ENCODE measurements at regions not wholly inside any gene's neighbourhood (a gene's known extent, or its start where the extent isn't known, plus 50 kb on each side); places are given as distances from the start of the nearest gene placed in this dataset.

DNA sequence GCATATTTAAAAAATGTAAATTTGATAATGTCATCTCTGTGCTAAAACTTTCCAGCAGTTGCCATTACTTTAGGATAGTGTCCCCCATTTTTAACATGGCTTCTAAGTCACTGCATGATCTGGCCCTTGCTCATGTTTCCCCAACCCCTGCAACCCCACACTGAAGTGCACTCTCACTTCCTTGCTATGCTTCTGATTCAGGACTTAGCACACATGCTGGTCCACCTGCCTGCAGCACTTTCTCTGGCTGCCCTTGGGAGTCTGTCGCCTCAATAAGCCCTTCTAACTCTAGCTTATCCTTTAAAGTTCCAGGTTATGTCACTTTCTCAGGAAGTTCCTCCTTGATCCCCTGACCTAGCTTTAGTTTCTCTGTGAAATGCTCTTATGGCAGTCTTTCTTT lies 241.0 kb downstream of the POSTN start:
- TF ChIP-seq, protein P1, sequence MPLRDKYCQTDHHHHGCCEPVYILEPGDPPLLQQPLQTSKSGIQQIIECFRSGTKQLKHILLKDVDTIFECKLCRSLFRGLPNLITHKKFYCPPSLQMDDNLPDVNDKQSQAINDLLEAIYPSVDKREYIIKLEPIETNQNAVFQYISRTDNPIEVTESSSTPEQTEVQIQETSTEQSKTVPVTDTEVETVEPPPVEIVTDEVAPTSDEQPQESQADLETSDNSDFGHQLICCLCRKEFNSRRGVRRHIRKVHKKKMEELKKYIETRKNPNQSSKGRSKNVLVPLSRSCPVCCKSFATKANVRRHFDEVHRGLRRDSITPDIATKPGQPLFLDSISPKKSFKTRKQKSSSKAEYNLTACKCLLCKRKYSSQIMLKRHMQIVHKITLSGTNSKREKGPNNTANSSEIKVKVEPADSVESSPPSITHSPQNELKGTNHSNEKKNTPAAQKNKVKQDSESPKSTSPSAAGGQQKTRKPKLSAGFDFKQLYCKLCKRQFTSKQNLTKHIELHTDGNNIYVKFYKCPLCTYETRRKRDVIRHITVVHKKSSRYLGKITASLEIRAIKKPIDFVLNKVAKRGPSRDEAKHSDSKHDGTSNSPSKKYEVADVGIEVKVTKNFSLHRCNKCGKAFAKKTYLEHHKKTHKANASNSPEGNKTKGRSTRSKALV (CRISPR knock-in tag; IDR thresholded peaks at IDR 0.05): no peak
- TF ChIP-seq CHD2 (IDR thresholded peaks at IDR 0.05; ENCODE audit: low read depth, low read length) (no peak), ZNF777 (CRISPR knock-in tag; IDR thresholded peaks at IDR 0.05) (no peak), ZBTB20 (CRISPR knock-in tag; IDR thresholded peaks at IDR 0.05; ENCODE audit: borderline replicate concordance, low read depth) (no peak), ZNF607 (CRISPR knock-in tag; IDR thresholded peaks at IDR 0.05; ENCODE audit: borderline replicate concordance) (no peak), DR1 (CRISPR knock-in tag; IDR thresholded peaks at IDR 0.05) (no peak)
- TF ChIP-seq, protein P2, sequence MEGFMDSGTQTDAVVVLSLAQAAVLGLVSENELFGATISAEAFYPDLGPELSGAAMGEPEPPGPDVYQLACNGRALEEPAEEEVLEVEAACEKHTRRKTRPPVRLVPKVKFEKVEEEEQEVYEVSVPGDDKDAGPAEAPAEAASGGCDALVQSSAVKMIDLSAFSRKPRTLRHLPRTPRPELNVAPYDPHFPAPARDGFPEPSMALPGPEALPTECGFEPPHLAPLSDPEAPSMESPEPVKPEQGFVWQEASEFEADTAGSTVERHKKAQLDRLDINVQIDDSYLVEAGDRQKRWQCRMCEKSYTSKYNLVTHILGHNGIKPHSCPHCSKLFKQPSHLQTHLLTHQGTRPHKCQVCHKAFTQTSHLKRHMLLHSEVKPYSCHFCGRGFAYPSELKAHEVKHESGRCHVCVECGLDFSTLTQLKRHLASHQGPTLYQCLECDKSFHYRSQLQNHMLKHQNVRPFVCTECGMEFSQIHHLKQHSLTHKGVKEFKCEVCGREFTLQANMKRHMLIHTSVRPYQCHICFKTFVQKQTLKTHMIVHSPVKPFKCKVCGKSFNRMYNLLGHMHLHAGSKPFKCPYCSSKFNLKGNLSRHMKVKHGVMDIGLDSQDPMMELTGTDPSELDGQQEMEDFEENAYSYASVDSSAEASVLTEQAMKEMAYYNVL (CRISPR knock-in tag; IDR thresholded peaks at IDR 0.05; ENCODE audit: borderline replicate concordance): no peak
- TF ChIP-seq, protein P3, sequence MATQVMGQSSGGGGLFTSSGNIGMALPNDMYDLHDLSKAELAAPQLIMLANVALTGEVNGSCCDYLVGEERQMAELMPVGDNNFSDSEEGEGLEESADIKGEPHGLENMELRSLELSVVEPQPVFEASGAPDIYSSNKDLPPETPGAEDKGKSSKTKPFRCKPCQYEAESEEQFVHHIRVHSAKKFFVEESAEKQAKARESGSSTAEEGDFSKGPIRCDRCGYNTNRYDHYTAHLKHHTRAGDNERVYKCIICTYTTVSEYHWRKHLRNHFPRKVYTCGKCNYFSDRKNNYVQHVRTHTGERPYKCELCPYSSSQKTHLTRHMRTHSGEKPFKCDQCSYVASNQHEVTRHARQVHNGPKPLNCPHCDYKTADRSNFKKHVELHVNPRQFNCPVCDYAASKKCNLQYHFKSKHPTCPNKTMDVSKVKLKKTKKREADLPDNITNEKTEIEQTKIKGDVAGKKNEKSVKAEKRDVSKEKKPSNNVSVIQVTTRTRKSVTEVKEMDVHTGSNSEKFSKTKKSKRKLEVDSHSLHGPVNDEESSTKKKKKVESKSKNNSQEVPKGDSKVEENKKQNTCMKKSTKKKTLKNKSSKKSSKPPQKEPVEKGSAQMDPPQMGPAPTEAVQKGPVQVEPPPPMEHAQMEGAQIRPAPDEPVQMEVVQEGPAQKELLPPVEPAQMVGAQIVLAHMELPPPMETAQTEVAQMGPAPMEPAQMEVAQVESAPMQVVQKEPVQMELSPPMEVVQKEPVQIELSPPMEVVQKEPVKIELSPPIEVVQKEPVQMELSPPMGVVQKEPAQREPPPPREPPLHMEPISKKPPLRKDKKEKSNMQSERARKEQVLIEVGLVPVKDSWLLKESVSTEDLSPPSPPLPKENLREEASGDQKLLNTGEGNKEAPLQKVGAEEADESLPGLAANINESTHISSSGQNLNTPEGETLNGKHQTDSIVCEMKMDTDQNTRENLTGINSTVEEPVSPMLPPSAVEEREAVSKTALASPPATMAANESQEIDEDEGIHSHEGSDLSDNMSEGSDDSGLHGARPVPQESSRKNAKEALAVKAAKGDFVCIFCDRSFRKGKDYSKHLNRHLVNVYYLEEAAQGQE (IDR thresholded peaks at IDR 0.05; ENCODE audit: borderline replicate concordance in 1 of 2, low read depth in 1 of 2, low read length in 2 of 2): no peak
- TF ChIP-seq, protein P4, sequence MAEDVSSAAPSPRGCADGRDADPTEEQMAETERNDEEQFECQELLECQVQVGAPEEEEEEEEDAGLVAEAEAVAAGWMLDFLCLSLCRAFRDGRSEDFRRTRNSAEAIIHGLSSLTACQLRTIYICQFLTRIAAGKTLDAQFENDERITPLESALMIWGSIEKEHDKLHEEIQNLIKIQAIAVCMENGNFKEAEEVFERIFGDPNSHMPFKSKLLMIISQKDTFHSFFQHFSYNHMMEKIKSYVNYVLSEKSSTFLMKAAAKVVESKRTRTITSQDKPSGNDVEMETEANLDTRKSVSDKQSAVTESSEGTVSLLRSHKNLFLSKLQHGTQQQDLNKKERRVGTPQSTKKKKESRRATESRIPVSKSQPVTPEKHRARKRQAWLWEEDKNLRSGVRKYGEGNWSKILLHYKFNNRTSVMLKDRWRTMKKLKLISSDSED (CRISPR knock-in tag; IDR thresholded peaks at IDR 0.05): no peak
- Histone ChIP-seq H3K4me2 (ENCODE audit: low read depth, low read length) (no peak overlapping the region), H3K36me3 (replicated peaks in 1 of 2; ENCODE audit: control insufficient read depth in 1 of 2, insufficient read depth in 2 of 2, low read length in 2 of 2) (no peaks in the 10 kb centered on the region), H3K79me2 (ENCODE audit: insufficient read depth, low read length) (no peaks in the 10 kb centered on the region), H3K9me3 (ENCODE audit: low read length) (no peaks in the 10 kb centered on the region), H3K4me3 (replicated peaks in 1 of 3; ENCODE audit: insufficient read depth in 1 of 3, low read depth in 2 of 3, low read length in 3 of 3) (no peak overlapping the region), H3K4me1 (ENCODE audit: insufficient read depth, low read length) (no peaks in the 10 kb centered on the region), H3K27me3 (ENCODE audit: control insufficient read depth in 1 of 2, insufficient read depth in 2 of 2, low read length in 2 of 2) (no peaks in the 10 kb centered on the region), H2AFZ (ENCODE audit: low read length) (no peak overlapping the region), H3K9ac (ENCODE audit: insufficient read depth, low read depth, low read length) (no peak overlapping the region), H3K27ac (ENCODE audit: extremely low read length, insufficient read depth, low read length) (no peak overlapping the region), H4K20me1 (ENCODE audit: insufficient read depth, low read length) (no peaks in the 10 kb centered on the region)
- in situ Hi-C loops (cut with HindIII; ENCODE audit: extremely low pct_ligation_motif_present, low pct_unique_long_range_greater_than_20kb): no loop called here
- 0% methylated on average over 1 of the region's 1 CpG for WGBS (ENCODE audit: low lambda C conversion rate)
- intact Hi-C loops (cut with micrococcal nuclease; ENCODE audit: unreplicated experiment): no loop called here
- DNase-seq (ENCODE audit: low spot score) (no peak), FAIRE-seq (no peak), ATAC-seq (no peak)
- no TSS peak for BruUV-seq (replicated peaks)
- ChIA-PET CTCF (ENCODE audit: low intra/inter-chr PET ratio, low total read pairs) (no interaction called here), POLR2A (no interaction called here)

All from HepG2 (cell line).